ENCODE measurements at regions not wholly inside any gene's neighbourhood (a gene's known extent, or its start where the extent isn't known, plus 50 kb on each side); places are given as distances from the start of the nearest gene placed in this dataset.

- no peak for FAIRE-seq
- Histone ChIP-seq H2AFZ (ENCODE audit: control insufficient read depth, low read length) (no peak overlapping the region), H3K4me2 (ENCODE audit: control insufficient read depth, extremely low read depth, insufficient read depth, low read depth, low read length) (no peak overlapping the region)
Observed at GRCh38 chr1:219271818-219272535, 98.3 kb downstream of the LYPLAL1 start.

GRCh38 chr1:219269171-219269570, 95.5 kb downstream of the LYPLAL1 start:
- Histone ChIP-seq H3K4me1 (ENCODE audit: control insufficient read depth, extremely low read depth, insufficient read depth, low read length) (no peaks in the 10 kb centered on the region), H3K79me2 (ENCODE audit: control insufficient read depth, insufficient read depth, low read length) (no peaks in the 10 kb centered on the region), H4K20me1 (ENCODE audit: control insufficient read depth, extremely low read depth, insufficient read depth, low read length) (no peaks in the 10 kb centered on the region), H3K4me3 (ENCODE audit: control insufficient read depth in 2 of 3, extremely low read depth in 1 of 3, insufficient read depth in 2 of 3, low read depth in 1 of 3, low read length in 3 of 3) (no peak overlapping the region), H3K9me3 (ENCODE audit: control insufficient read depth, low read depth, low read length) (no peaks in the 10 kb centered on the region), H3K36me3 (ENCODE audit: control insufficient read depth in 2 of 2, extremely low read depth in 1 of 2, insufficient read depth in 2 of 2, low read length in 2 of 2) (no peaks in the 10 kb centered on the region), H2AFZ (ENCODE audit: control insufficient read depth, low read length) (no peak overlapping the region), H3K27ac (ENCODE audit: control insufficient read depth, insufficient read depth, low read length) (no peak overlapping the region), H3K27me3 (ENCODE audit: control insufficient read depth, extremely low read depth, insufficient read depth, low read length) (no peaks in the 10 kb centered on the region), H3K9me1 (ENCODE audit: control insufficient read depth, extremely low read depth, insufficient read depth, low read length) (peaks cover 3% of the 10 kb centered on the region), H3K9ac (ENCODE audit: control insufficient read depth, extremely low read depth, insufficient read depth, low read length) (no peak overlapping the region), H3K4me2 (ENCODE audit: control insufficient read depth, extremely low read depth, insufficient read depth, low read depth, low read length) (no peak overlapping the region)
- FAIRE-seq = no peak
- dilution Hi-C loops (cut with MboI; ENCODE audit: extremely low pct_ligation_motif_present, low sequenced_read_pairs) = no loop called here
- DNase-seq (ENCODE audit: low read depth, low spot score) = no peak
- TF ChIP-seq EZH2 (IDR thresholded peaks at IDR 0.05; ENCODE audit: low read length) (no peak), CTCF (optimal IDR thresholded peaks at IDR 0.05 in 1 of 3, IDR thresholded peaks at IDR 0.05 in 1 of 3, conservative IDR thresholded peaks at IDR 0.05 in 1 of 3; ENCODE audit: extremely low read depth in 1 of 3, insufficient read depth in 2 of 3, low read length in 3 of 3) (no peak)

More at GRCh38 chr1:219271818-219272535, 98.3 kb downstream of the LYPLAL1 start:
- no peak for DNase-seq (ENCODE audit: low read depth, low spot score)
- no peak overlapping the region for H3K27ac ChIP-seq (ENCODE audit: control insufficient read depth, insufficient read depth, low read length)
- H3K9me1 ChIP-seq (ENCODE audit: control insufficient read depth, extremely low read depth, insufficient read depth, low read length) = peaks cover 3% of the 10 kb centered on the region
- no peak for TF ChIP-seq CTCF (optimal IDR thresholded peaks at IDR 0.05 in 1 of 3, IDR thresholded peaks at IDR 0.05 in 1 of 3, conservative IDR thresholded peaks at IDR 0.05 in 1 of 3; ENCODE audit: extremely low read depth in 1 of 3, insufficient read depth in 2 of 3, low read length in 3 of 3)
- no peak for TF ChIP-seq EZH2 (IDR thresholded peaks at IDR 0.05; ENCODE audit: low read length)
- H4K20me1 ChIP-seq (ENCODE audit: control insufficient read depth, extremely low read depth, insufficient read depth, low read length) = no peaks in the 10 kb centered on the region
- no peak overlapping the region for H3K9ac ChIP-seq (ENCODE audit: control insufficient read depth, extremely low read depth, insufficient read depth, low read length)
- H3K36me3 ChIP-seq (ENCODE audit: control insufficient read depth in 2 of 2, extremely low read depth in 1 of 2, insufficient read depth in 2 of 2, low read length in 2 of 2) = no peaks in the 10 kb centered on the region
- H3K79me2 ChIP-seq (ENCODE audit: control insufficient read depth, insufficient read depth, low read length) = no peaks in the 10 kb centered on the region
- H3K27me3 ChIP-seq (ENCODE audit: control insufficient read depth, extremely low read depth, insufficient read depth, low read length) = no peaks in the 10 kb centered on the region
- dilution Hi-C loops (cut with MboI; ENCODE audit: extremely low pct_ligation_motif_present, low sequenced_read_pairs) = no loop called here
- H3K4me3 ChIP-seq (ENCODE audit: control insufficient read depth in 2 of 3, extremely low read depth in 1 of 3, insufficient read depth in 2 of 3, low read depth in 1 of 3, low read length in 3 of 3) = no peak overlapping the region
- no peaks in the 10 kb centered on the region for H3K4me1 ChIP-seq (ENCODE audit: control insufficient read depth, extremely low read depth, insufficient read depth, low read length)
- H3K9me3 ChIP-seq (ENCODE audit: control insufficient read depth, low read depth, low read length) = no peaks in the 10 kb centered on the region
